HG03175 (cell line): ENCODE measurements at regions not wholly inside any gene's neighbourhood (a gene's known extent, or its start where the extent isn't known, plus 50 kb on each side); places are given as distances from the start of the nearest gene placed in this dataset.

Experiments
- ATAC-seq: cut with Tn5 transposase; IDR thresholded peaks from one replicate; pipeline ENCODE4 v1.9.1; 2021; ENCODE audit warnings: mild to moderate bottlenecking, moderate library complexity; ENCODE audit not compliant: unreplicated experiment

DNA sequence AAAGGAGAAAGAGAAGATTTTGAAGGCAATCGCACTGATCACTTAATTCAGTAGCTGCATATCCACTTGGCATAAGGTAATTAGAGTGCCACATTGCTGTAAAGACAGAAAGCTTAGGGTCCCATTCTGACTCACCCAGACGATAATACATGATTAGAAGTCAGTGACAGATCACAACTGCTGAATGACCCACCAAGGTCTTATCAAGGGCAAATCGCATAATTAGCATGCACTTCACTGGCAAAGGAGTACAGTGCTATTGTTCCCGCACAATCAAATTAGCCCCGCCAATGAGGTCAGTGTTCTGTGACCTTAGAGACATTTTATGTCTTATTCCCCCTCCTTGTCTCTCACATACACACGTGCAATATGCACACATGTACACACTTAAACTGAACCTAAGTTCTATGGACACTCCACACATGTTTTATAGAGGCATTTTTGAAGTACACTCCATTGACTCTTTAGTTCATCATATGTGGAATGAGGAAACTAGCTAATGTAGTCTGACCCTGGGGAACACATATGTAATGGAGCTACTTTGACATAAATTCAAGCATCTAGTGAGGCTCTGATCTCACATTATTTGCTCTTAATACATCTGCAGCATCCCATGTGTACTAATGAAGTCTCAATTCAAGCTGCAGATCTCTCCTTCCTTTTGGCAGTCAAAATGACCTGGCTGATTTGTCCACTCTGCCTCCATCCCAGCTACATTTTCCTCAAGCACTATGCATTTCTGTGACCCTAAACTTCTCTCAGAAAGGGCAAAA, 673.8 kb upstream of the FANCL start:
- no peak for ATAC-seq

DNA sequence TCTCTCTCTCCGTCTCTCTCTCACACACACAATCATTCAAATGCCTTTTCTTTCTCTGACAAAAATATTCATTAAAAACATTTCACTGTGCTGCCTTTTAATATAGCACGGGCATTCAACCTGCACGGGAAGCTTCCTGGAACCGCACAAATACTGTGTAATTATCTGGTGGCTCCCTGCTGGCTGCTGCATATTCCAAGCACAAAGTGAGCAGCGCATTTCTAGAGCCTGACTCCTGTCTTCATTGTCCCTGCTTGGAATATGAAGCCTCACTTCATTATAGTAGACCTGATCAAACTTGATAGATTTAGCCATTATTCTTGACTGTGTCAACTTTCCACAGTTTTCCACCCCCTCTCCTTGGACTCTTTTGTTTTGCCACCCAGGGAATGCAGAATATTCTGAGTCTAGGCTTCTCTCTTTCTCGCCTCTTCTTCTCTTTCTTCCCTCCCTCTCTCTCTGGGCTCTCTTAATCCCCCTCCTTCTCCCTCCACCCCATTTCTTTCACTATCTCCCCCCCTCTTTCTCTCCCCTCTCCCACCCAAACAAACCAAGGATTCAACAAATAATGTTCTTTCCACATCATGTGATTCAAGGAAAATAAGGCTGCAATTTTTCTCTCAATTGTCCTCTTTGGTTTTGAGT, 672.1 kb upstream of the FANCL start:
- ATAC-seq = no peak

DNA sequence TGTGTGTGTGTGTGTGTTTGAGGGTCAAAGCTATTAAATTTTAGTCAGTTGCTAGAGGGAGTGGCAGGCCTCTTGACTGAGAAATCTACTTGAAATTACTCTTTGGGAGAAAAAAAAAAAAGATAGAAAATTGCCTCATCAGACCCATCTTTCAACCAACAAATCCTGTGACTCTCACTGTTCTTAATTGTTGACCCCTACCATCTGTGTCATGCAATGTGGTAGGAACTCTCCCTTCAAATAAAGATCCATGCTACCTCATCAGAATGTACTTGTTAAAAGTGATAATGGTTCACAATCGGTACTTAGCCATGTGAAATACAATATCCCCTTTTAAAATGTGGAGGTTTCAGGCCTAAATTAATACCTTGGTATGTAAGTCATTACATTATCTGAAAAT, 670.8 kb upstream of the FANCL start:
- ATAC-seq = no peak

DNA sequence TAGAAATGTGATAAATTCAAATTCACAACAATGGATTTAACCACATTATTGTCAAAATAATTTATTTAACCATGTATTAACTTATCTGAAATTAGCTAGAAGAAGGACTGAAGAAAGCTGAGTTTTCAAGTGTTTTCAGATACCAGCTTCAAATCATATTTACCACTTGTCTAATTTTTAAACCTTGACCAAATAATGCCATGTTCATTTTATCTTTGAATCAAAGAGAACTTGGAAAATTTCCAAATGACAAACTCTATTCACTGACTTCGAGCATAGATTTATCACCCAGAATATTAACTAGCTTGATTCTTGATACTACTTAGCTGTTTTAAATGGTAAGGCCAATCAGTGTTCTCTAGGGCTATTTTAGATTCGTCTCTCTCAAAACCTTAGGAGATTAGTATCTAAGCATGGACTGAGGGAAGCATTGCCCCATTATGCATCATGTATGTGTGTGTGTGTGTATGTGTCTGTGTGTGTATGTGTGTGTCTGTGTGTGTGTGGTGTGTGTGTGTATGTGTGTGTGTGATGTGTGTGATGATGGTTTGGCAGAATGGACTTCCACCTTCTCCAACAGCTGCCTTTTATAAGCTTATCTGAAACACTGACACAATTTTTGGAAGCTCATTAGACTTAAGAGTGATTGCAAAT, 667.5 kb upstream of the FANCL start:
- no peak for ATAC-seq

DNA sequence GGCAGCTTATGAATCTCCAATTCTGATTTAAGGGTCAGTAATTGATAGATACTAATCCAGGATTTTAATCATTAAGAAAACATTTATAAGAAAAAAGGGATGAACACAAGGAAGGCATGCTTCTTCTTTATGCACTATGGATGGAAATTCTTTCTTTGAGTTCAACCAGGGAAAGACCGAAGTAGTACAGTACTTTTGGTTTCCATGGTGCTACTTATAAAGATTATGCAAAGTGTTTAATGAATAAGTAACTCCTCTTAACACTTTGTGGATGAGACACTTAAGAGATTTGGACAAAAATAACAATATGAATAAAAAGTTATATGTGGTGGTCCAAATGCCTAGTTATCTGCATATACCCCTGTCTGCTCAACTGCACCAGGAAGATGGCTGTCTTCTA, 666.5 kb upstream of the FANCL start:
- ATAC-seq = no peak

DNA sequence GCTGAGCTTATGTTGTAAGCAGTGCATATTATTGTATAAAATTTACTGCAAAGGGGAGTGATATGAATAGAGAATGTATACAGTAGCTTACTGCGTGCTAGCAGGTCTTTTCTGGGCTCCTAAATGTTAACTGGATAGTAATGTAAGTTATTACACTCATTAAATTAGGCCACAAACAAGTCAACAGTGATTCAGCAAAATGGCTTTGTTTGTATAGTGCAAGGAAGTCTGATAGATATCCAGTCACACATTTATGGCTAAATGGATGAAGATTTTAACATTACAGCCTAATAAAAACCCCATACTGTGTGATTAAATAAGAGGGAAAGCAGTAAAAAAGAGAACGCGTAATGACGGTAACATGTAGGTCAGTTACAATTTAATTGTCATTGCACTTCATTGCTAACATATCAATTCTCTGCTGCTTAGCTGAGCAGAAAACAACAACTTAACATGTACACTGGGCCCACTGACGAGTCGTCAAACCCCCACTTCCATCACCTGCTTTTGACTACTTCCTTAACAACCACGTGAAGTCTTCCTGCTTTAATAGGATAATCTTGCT, 665.0 kb upstream of the FANCL start:
- no peak for ATAC-seq

DNA sequence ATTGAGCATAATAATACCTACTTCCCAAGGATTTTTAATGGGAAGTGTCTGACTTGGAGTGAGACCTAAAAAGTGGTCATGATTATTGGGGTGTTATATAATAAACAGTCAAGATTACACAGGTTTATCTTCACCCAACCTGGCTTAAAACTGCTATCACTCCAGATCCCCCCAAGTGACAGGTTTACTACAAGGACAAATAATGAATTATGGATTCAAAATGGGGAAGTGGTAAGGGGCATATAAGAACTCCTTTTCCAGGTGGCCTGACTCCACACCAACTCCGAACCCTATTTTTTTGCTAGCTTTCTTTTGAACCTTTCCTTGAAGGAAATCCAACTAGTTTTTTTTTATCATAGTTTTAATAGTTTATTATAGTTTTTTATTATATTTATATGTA, 663.0 kb upstream of the FANCL start:
- no peak for ATAC-seq

DNA sequence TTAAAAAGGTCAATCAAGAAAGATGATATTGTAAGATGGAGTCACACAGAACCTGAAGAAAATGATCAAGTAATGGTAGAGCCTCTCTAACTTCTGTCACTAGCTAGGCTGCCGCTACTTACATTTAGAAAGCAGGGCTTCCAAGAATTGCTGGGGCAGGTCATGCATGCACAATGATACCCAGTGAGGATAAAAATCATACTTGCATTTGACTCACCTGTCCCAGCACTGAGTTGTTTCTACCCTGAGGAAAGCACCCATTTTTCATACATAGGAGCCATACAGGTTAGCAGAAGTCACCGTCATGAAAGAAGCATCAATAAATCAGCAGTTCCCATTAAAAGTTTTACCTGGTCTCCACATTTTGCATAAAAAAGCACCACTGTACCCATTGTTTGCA, 662.3 kb upstream of the FANCL start:
- no peak for ATAC-seq

DNA sequence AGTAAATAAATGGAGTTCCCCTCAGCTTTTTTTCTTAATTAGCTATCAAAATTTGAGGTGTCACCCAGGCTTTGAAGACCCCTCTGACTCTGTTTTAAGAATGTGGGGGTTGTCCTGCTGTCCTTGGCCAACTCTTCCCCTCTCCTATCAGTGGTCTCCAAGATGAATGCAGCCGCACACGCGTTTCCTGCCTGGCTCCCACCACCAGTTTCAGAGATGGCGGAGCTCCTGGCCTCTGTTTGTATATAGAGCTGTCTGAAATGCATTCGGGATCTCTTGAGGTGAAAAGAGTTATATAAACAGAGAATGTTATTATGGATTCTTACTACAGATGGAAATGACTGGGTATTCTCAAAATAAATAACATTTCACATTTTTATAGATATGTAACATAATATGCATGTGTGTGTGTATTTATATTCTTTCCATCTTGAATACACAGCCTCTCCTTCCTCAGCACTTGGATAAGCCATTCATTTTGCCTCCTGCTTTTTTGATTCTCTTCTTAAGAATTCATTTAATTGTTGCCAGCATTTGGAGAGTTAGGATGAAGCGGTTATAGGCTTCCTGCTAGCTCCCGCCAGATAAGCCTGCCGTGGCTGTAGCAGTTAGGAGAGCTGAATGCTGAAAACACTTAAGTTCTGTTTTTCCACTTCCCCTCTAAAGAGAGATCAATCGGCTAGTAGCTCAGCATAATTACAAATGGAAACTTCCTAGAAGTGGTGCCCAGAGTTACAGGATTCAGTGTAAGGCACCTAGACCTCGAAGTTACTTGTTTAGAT, 659.3 kb upstream of the FANCL start:
- no peak for ATAC-seq

DNA sequence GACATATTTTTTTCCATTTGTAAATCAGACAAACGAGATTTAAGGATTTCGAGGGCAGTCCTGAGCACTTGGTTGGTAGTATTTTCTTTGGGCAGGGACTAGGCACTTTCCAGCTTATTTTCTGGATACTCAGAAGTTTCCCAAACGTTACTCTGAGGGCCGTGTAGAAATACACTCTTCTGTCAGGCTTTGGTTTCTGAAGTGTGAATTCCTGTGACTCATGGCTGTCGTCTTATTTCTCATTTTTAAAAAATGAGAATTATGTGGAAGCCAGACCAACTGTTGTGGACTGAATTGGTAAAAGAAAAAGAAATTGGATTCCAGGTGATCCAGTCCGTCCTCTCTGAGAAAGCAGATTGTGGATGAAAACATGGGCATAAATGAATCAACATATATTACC, 658.6 kb upstream of the FANCL start:
- no peak for ATAC-seq

DNA sequence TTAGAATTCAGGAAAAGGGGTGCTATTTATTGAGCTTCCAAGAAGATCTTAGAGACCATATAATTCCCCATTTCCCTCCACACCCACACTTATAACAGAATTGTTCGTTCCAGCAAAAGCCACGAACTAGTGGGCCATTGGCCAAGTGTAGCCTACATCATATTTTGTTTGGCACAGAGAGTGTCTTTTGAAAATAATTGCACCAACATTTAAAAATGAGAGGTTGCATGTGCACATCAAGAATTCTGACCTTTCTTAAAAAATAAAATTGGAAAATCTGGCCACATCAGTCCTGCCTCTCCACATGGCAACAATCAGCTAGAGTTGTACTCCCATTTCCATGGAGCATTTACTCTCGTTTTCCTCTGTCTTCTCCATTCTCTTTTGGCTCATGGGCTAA, 655.5 kb upstream of the FANCL start:
- ATAC-seq = no peak

DNA sequence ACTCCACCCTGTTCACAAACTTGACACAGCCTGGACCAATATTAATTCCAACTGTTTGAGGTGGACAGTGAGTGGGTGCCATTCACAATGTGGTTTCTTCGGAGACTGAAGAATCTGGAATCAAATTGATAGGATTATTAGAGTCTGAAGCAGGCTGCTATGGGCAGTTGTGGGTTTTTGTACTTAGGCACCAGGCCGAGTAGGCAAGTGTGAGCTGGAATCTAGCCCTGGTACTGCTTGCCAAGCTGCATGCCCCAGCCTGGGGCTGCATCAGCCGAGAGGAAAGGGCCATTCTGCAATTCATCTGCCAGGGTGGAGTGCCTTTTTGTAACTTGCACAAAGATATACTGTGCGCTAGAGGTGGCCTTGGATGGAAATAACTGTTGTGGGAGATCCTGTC, 654.7 kb upstream of the FANCL start:
- ATAC-seq = no peak

DNA sequence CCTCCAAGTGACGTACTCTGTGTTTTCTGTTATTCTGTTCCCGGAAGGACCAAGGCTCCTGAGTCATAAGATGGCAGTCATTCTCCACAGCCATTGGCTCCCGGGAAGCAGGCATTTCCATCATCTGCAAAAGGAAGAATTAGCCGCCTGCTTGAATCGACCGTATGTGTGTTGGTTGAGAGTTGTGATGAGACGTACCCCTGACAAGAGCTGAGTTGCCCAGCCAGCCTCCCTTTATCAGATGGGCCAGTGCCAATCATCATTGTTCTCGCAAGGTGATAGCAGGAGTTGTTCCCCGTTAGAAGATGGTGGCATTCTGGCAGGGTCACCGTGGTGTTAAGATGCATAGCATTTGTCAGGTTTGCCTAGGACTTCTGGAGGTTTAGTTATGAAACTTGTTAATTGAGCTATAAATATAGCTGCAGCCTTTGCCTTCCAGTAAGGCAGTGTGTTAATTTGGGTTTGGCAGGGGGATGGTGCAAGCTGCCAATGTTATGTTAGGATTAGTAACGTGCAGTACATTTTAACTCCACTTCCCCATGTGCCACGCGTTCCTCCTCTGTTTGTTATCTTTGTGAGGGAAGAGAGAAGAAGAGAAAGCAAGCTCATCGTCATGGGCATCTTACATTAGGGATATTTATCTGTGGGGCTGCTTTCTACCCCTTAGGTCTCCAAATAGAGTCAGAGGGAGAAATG, 652.7 kb upstream of the FANCL start:
- ATAC-seq = no peak

DNA sequence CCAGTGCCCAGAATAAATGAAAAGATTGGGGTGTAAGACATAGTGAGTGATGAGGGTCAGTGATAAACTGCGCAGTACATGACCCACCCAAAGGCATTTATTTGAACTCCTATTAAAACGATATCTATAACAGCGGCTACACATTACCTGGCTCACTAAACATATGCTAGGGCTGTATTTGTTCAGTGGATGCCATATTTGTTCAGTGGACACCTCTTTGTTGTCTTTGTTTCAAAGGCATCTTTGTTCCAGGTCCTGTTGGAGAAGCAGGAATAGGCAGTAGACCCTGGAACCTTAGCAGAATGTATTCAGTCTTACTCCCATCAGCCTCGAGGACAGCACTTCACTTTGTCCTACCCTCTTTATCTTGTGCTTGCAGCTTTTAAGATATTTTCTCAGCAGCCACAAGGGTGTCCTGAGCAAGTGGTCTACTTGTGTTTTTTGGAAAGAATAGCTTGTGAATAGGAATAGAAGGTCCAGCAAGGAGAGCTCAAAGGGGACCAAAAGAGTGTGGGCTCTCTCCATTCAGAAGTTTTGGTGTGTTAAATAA, 650.8 kb upstream of the FANCL start:
- no peak for ATAC-seq

DNA sequence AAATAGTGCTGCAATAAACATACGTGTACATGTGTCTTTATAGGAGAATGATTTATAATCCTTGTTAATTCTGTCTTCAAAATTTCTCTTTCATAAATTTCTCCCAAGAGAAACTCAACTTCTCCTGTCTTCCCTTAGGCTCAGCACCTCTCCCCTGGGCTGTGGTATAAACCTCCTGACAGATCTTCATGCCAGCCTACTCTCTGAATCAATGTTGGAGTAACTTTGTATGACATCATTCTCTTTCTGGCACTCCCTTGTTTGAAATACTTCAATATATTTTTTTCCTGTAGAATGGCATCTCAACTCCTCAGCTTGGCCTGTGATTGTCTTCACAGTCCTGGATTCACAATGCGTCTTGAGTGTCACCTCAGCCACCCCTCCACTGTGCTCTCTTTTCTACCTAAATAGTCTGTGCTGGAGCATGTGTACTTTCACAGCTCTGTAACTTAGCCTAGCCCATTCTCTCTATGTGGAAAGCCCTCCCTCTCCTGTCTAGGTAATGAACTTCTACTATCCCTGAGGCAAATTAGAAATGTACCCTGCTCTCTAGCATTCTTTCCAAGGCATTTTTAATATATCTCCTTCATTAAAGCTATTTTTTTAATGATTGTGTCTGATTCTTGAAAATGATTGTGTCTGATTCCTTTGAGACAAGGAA, 649.9 kb upstream of the FANCL start:
- ATAC-seq = no peak

DNA sequence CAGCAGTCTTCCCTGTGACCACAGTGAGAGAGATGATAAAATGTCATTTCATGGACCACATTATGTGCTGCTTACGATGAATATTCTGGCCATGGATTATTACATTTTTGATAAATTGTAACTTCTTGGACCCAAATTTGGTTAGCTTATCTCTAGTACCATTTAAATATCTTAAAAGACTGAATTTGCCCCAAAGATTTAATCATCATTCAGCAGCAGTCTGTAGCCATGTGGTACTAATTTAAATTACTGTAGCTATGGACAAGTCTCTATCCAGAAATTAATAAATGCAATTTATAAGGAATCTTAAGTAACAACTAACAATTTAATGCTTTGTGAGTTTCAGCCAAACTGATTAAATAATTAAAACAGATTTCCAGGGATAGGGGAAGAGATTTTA, 644.9 kb upstream of the FANCL start:
- no peak for ATAC-seq

DNA sequence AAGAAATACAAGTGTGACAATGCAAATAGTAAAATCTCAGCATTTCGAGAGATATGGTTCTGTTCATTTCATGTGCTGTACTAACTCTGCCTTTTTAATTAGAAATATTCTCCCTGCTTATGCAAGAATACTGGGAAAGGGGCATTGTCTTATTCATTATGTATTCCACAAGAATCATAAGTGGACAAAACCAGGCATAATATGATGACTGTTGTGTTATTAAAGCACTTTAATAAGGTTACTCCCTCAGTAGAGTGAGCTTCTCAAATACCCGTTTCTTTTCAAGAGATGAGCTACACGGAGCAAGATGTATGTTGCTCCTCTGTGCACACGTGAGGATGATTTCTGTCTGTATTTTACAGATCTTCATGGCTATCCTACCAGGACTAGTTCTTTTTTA, 638.7 kb upstream of the FANCL start:
- ATAC-seq = no peak

DNA sequence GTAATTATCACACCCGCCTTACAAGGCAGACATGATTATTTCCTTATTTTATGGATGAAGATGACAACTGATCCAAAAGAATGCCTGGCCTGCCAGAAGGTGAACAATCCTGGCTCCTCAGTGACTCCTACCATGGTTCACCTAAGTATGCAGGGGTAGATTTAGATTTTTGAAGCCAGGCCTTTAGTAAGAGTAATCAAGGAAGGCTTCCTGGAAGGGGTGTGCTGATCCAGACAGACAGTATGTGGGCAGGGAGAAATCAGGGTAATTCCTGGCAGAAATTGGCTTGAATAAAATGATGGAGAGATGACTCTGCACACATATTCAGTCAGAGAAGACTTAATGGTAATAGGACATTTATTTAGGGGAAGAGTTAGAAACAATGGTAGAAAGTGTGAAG, 637.7 kb upstream of the FANCL start:
- ATAC-seq = no peak

DNA sequence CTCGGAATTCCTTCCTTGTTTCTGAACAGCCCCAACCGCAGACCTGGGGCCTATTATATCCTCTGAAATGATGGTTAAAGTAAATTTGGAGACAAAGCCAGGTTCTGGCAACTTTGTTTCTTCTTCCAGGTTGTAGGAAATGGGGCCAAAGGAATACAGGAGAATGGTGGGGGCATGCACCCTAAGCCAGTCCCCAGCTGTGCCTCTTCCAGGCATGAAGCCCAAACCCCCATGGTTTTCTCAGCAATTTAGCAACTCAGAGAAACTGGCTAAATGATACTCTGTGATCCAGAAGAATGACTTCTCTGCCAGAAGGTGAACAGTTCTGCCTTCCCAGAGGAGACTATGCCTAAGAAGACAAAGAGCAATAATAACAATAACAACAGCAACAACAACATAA, 635.0 kb upstream of the FANCL start:
- ATAC-seq = no peak

DNA sequence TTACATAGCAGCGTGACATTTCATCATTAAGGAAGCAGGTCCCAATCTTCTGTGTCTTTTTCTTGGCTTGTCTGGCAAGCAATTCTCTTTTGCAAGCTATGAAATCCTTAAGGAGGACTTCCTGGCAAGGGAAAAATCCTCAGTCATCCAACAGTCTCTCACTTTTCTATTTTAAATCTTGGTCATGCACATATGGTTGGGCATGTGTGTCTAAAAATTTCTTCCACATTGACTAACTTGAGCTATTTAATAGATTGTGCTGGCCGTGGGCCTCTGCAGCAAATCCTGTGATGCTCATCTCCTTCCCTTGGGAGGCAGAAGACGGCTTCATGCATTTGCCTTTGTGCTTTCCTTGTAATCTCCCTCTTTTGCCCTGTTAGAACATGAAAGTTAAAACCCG, 634.3 kb upstream of the FANCL start:
- ATAC-seq = no peak
